CD4-positive, alpha-beta T cell treated with Interferon alpha-2 for 1 hour (primary cell): ENCODE measurements at regions not wholly inside any gene's neighbourhood (a gene's known extent, or its start where the extent isn't known, plus 50 kb on each side); places are given as distances from the start of the nearest gene placed in this dataset.
A peak's percentile ranks its signal among the peaks of the same experiment; 100 is the strongest.

Experiments used
- DNase-seq, 2 donors: peaks; one replicate each; pipeline ENCODE4 v3.0.0-alpha.2; 2020 to 2022

DNA sequence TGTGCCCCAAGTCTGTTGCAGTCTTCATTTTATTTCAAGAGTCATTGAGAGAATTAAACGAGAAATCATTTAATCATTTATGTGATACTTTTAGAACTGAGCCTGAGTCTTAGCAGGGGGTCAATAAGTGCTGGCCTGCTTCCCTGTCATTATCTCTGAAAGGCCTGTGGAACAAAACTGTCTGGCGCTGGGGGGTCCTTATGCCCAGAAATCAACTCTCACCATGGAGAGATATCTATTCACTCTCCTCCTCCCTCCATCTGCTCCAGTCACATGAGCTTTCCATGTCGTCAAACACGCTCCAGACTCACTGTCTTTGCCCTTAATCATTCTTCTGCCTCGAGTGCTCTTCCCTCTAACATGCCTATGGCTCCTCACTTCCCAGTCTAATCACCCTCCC, 136.8 kb downstream of the ESM1 start:
- no peak for DNase-seq

DNA sequence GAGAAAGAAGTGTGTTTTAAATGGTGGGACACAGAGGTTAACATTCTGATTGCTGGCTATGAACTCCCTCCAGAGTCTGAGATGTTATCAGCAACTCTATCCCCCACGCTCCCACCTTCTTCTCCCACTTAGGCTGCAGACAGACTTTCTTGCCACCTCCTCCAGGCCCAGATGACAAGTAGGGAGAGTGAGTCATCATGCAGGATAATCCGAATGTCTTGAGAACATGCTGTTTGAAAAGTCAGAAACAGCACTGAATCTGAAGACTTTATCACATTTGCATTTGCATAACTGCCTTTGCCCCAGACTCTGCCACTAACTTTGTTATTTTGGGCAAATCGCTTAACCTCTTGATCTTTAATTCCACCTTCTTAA, 139.8 kb downstream of the ESM1 start:
- no peak for DNase-seq

DNA sequence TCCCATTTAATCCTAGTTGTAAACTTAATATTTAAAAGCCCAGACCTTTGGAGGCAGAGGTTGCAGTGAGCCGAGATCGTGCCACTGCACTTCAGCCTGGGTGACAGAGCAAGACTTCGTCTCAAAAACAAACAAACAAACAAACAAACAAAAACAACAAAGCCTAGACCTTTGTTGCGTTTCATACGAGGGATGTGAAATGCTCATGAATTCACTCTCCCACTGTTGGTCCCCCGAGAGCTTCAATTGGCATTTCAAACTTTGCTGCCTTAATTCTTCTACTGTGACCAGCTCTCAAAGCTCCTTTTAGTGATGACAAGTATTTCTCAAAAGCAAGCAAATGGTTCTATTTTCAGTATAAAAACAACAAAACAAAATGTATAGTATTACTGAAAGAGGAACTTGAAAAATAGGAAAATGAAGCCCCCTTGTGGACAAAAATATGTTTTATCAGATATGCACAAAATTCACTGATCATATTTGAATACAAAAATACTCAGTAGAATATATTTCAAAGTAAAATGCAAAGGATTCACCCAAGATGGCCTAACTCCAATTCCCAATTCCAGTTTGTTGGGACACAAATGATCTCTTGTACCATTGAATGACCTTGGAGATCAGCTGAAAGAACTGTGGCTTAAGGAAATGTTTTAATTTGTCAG, 140.4 kb downstream of the ESM1 start:
- DNase-seq, result peak in 1 of 2 donors; percentile 68

DNA sequence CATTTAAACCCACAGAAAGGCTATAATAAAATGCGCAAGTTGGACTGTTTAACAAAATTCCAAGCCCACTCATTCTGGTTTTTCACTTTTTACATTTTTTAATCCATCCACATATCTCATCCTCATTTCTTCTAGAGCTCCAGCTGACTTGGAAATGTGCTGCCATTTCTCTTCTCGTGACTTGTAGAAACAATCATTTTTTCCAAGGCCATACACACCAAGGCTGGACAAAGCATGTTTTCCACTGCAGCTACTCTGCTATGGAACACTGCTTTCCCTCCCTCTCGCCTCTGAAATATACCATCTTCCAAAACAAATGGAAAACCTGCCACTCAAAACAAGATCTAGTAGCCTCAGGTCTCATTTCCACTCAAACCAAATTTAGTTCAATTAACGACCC, 141.1 kb downstream of the ESM1 start:
- no peak for DNase-seq

DNA sequence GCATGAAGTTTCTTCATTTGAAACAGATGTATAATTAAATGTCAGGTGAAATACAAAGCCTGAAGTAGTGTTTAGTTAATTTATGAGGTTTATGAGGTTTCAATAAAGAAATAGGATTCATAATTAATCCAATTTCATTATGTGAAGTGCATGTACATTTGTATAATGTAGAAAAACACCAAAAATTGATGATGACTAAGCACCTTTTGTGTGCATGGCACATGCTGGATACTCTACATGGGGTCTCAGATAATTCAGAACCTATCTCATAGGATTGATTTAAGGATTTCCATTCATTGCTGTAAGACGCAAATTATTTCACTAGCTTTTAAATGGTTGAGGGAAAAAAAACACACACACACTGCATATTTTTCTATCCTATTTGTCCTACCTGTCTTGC, 143.9 kb downstream of the ESM1 start:
- no peak for DNase-seq

DNA sequence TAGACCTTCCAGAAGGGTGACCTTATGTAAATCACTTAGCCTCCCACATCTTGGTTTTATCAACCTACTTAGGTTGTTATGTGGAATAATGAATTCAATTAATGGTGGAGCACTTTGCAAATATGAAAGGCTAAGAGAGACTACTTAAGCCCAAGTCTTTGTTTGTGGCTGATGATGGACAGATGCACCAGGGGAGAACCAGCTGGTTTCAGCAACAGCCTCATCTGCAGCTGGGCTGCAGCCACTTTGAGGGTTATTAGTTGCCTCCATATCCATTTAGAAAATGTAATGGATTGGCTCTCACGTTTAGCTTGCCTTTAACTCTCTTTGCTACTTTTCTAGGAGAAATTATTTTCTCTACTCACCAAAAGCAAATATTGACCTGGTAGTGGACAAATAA, 146.6 kb downstream of the ESM1 start:
- no peak for DNase-seq

DNA sequence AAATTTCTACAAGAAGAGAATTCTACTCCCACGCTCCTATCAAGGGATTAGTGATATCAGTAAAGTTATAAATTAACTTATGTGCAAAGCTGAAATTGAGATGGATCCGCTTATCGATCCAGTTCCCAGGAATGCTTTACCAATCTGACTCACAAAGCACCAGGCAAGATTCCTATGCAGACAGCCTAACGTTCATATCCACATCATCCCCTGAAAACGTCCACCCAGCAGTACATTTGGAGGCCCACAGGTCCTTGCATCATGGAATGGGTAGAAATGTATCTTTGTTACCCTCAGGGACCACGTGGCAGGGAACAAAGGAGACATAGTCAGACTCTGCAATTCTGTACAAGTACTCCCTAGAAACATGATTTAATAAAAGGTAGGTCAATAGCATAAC, 147.4 kb downstream of the ESM1 start:
- no peak for DNase-seq

DNA sequence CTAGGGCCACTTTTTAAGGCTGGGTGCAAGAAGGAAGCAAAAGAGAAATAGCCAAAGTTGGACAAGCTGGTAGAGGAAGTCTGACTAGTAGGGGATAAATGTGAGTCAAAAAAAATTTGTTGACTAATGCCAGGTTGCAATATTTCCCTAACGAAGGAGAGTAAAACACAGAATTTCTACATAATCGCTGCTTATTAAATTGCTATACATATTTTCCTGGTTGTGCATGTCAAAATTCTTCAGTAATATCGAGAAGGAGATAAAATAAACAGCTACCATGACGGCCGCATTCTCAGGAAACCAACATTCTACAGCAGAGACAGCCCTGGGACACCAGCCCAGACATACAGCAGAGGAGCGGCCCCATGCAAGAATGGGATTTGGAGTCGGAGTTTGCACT, 148.3 kb downstream of the ESM1 start:
- no peak for DNase-seq

DNA sequence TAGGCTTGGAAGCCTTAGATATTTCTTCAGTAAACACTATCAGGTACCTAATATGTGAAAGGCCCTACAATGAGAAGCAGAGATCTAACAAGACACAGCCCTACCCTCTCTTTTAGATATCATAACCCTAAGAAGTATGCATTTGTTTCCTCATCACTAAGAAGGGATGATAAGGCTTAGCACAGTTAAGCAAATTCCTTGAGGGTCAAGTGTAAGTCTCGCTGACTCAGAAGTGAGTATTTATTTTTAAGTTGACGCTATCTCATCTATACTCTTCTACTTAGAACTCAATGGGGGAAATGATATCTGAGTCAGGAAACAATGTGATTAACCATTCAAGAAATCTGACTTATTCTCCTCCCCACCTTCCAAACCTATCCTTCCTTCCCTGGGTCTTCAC, 149.7 kb downstream of the ESM1 start:
- no peak for DNase-seq

DNA sequence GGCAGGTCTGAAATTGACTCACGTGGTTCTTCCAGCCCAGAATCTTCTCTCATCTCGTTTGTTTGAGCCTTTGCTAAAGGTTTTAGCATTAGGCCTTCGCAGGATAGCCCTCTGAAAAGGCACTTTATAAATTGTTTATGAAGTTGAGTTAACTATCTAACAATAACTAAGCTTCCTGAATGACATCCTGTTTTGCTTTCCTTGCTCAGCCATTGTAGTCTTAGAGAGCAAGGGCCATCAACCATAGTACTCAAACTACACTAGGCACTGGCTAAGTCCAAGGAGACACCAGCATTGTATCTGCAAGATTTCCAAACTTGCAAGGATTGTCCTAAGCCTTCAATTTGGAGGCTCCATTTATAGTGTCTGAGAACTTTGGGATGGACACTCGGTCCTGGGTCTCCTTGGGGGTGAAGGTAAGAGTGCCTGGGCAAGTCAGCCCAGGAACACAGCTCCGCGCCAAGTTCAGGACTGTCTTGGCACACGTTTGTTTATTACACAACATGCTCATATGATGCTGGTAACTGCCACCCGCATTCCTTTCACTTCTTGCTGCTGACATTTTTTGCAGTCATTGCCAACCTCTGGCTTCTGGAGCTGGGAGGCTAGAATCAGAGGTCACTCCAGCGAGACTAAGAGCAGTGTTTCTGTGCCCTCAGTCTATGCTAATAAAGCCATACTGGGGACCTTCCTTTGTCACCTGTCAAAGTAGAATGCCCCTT, 151.1 kb downstream of the ESM1 start:
- DNase-seq, result no peak

DNA sequence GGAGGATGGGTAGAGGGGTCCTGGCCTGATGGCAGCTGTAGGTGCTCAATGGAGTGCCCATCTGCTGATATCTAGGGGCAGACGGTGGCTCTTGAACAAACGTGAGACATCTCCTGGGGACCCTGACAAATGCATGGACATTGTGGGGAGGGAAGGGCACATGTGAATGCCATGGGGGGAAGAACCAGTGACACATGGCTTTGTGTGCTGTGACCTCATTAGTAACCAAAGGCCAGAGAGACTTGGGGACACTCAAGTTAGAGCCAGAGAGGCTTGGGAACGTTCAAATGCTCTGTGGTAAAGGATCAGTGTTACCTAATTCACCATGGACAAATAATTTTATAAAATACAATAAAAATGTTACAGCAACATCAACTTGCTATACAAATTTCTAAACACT, 151.8 kb downstream of the ESM1 start:
- DNase-seq, result no peak

DNA sequence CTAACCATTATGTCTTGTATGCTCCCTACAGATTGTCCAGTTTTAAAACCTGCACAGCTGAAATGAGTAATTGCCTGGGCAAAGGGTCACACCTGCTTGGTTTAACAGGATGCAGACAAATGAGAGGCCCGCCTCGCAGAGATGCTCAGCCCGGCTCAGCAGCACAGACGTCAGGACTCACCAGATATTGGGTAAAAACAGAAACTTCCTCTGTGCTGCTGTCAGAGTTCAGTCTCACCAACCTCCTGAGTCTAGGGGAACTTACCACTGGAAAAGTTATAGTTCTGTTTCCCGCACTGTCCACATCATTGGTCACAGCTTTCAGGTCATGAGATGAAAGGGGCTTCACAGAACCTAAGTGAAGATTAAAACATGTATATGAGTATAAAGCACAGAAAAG, 152.5 kb downstream of the ESM1 start:
- DNase-seq, result peak; percentile 8 to 43

DNA sequence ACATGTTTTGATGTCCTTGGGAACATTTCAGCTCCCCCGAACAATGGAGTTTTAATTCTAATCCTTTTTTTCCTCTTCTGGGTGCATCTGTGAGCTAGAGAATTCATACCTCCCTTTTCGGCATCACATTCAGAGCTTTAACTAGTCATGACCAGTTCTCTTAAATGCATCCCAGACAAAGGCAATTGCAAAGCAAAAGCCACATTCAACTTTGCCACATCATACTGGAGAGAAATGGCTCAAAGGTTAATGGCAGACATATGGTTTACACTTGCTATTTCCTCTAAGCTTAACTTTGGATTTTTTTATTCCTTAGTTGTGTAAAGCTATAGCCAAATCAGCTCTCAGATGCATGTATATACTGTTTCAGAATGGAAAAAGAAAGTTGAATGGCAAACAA, 153.3 kb downstream of the ESM1 start:
- DNase-seq, result no peak

DNA sequence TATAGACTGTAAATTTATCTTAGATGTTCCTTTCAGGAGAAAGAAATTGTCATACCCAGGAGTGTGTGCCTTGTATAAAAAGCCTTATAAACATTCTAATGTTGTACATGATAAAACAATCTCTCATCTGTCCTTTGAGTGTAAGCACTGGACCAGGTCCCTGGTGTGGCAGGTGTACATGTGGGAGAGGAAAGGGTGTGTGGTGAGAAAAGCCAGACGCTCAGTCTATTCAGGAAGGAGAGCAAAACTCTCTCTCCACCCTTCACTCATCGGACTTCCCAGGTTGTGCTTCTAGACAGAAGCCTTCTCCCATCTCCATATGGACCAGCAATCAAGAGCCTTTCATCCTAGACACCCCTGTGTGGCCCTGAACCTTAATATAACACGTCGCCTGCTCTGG, 154.2 kb downstream of the ESM1 start:
- no peak for DNase-seq

DNA sequence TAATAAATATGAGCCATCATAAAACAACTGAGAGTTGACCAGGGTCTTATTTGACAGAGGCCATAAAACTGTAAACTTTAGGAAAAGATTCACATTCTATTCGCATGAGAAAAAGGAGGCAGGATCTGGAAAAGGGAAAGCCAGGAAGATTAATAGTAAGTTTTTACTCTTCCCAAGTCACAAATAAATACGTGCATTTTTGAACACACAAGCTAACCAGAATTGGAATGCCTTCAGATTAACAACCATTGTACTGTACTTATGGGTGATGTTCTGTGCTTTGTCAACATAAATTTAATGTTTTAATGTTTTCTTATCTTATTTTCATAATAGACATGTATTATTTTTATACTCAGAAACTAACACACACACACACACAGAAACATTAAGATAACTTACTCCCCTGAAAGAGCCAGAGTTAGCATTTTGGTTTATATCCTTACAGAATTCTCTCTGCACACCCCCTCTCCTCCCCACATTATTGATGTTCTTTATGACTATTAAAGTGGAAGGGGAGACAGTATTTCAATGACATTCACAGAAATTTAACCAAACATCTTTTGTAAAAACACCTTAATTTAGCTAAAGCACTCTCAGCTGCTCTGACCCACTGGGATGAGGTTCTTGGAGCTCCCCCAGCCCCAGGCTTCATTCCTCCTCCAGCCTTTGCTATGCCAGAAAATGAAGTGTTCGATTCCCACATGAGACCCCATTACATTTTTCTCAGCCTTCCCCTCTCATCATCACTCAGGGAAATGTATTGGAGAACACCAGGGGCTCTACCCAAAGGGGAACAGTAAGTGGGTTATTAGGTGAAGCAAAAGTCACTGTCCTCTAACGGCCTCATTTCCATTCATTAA, 155.5 kb downstream of the ESM1 start:
- no peak for DNase-seq

DNA sequence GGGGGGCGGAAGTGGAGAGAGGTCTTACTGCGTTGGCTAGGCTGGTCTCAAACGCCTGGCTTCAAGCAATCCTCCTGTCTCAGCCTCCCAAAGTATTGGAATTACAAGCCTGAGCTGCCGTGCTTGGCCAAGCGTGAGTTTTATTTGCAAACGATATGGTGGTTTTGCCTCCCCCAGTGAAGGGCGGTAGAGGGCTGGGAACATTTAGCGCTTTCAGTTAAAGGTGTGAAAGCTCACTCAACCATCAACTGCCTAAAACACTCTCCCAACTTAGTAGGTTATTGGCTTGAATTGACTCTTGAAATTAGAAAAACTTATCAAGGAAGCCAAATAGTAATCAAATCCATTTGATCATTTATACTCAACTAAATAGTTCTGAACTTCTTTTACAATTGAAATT, 156.3 kb downstream of the ESM1 start:
- DNase-seq, result no peak

DNA sequence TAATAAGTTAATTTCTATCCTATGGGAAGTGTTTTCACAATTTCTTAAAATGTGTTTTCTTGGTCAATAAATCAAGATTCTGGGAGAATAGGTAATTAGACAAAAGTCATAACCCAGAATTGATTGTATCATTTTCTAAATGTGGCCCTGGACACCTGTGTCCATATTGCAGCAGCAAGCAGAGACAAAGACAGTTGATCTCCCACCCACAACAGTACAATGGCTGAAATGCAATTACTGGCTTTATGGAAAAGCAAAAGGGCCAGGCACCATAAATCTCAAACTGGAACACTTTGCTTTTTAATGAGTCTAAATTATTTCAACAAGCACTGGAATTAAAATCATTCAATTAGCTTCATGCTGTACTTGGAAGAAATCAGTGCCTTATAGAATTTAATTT, 157.2 kb downstream of the ESM1 start:
- DNase-seq, result no peak

DNA sequence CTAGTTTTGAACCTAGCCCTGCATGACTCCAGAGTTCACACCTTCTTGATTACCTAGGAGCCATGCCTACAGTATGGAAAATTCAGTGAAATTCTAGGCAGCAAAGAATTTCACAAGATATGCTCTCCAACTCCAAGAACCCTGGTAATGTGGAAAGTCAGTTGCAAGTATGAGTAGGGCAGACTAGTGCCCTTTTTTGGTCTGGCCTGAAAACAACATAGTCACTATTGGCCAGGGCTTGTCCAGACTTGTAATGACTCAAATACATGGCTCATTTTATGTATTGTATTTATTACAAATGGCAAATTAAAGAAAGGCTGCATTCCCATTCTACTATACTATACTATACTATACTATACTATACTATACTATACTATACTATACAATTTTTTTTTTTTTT, 160.4 kb downstream of the ESM1 start:
- DNase-seq, result no peak

DNA sequence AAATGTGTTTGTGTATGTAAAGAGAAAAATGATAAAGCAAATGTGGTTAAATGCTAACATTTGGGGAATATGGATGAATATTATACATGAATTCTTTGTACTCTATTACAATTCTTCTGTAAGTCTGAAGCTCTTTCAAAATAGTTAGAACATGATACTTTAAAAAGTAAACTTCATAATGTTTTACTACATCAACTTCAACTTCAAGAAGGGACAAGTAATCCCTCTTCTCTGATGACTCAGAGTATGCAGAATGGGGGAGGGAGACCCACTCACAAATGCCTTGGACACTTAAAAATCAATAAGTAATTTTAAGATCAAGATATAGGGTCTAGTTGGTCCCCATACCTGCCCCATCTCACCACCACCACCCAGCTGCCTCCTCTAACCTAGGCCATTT, 162.4 kb downstream of the ESM1 start:
- DNase-seq, result no peak

DNA sequence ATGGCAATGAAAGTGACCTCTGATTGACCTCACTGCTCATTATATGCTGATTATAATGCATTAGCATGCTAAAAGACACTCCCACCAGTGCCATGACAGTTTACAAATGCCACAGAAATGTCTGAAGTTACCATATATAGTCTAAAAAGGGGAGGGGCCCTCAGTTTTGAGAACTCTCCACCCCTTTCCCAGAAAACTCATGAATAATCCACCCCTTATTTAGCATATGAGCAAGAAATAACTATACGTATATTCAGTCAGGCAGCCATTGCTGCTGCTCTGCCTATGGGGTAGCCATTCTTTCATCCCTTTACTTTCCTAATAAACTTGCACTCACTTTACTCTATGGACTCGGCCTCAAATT, 163.1 kb downstream of the ESM1 start:
- DNase-seq, result no peak

DNA sequence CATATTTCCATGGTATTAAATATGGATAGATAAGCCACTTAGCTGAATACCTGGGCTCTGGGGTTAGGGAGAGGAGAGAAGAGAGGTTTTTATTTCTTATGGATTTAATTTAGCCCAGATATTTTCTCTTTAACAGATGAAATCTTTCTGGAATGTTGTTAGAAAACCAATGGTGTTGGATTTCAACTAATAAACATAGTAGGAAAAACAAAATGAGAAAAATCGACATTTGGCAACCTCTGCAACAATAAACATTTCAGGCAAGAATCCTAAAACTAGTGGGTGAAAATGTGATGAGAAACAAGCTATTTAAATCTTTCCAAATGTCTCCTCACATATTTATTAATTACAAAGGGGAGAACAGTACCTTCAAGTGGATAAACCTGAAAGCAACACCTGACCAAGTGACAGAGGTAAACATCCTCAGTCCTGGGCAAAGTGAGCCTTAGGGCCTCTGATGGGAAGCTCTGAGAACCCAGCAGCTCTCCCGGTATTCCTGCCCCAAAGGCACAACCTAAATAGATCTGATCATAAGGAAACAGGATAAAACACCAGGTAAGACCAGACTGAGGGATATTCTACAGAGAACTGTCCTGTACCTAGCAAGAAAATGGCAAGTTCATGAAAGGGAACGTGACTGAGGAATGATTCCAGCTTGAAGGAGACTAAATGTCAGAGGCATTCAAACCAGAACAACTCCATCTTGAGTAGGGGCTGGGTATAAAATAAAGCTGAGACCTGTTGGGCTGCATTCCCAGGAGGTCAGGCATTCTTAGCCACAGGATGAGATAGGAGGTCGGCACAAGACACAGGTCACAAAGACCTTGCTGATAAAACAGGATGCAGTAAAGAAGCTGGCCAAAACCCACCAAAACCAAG, 163.7 kb downstream of the ESM1 start:
- DNase-seq, result no peak

DNA sequence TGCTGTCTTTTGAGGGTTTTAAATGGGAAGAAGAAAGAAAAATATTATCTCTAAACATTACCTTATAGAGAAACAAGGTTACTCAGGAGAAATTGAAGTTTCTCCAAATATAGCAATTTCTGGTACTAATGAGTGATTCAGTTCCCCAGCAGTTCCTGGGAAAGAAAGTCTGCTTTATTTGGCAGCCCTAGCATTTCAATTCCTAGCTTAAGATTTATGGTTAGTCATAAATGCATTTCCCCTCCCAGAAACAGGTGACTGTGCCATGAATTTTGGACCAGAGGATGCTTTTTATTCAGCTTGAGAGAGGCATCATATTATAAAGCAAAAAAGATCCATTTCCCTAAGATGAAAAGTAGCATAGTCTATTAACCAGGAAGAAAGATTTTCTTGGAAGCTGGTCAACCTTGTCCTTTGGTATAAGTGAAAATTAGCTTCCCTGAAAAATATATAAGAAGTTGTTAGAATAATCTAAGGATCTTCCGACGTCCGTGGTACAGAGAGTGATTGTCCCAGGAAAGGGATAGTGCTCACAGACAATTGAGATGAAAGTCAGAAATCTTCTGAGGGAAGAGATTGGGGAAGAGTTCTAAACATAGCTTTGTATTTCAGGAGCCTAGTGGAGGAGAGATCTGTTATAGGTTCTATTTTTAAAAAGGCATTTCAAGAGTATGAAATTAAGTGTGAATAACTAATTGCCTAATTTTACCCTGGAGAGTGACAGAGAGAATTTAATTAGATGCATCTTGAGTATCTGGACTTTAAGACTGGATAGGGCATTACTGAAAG, 164.9 kb downstream of the ESM1 start:
- DNase-seq, result no peak
